NCI-H2029 (cell line): ENCODE measurements at regions not wholly inside any gene's neighbourhood (a gene's known extent, or its start where the extent isn't known, plus 50 kb on each side); places are given as distances from the start of the nearest gene placed in this dataset.
A peak's percentile ranks its signal among the peaks of the same experiment; 100 is the strongest.

Experiments
- DNase-seq: peaks from one replicate; lab custom pipeline; 2025; lab: John Stamatoyannopoulos, UW

GRCh38 chr1:234720709-234721441, 110.9 kb upstream of the IRF2BP2 start:
- DNase-seq = no peak

- no peak for DNase-seq
These were observed 109.7 kb upstream of the IRF2BP2 start for GRCh38 chr1:234719454-234720251.

GRCh38 chr1:234718496-234719453, 108.8 kb upstream of the IRF2BP2 start:
- DNase-seq = no peak

GRCh38 chr1:234716908-234717375, 107.0 kb upstream of the IRF2BP2 start:
- DNase-seq = peak; percentile 79

GRCh38 chr1:234715252-234716014, 105.5 kb upstream of the IRF2BP2 start:
- no peak for DNase-seq

GRCh38 chr1:234713859-234714258, 103.9 kb upstream of the IRF2BP2 start:
- no peak for DNase-seq

- DNase-seq = no peak
These were observed 103.5 kb upstream of the IRF2BP2 start for GRCh38 chr1:234713440-234713839.

GRCh38 chr1:234712891-234713305, 102.9 kb upstream of the IRF2BP2 start:
- no peak for DNase-seq

GRCh38 chr1:234710936-234711724, 101.2 kb upstream of the IRF2BP2 start:
- no peak for DNase-seq

- no peak for DNase-seq
These were observed 100.4 kb upstream of the IRF2BP2 start for GRCh38 chr1:234710381-234710780.

- peak; percentile 17 for DNase-seq
These were observed 99.7 kb upstream of the IRF2BP2 start for GRCh38 chr1:234709473-234710228.

GRCh38 chr1:234708700-234709395, 98.9 kb upstream of the IRF2BP2 start:
- no peak for DNase-seq

GRCh38 chr1:234707641-234708040, 97.7 kb upstream of the IRF2BP2 start:
- DNase-seq = no peak

GRCh38 chr1:234706931-234707330, 97.0 kb upstream of the IRF2BP2 start:
- no peak for DNase-seq

GRCh38 chr1:234706199-234706598, 96.2 kb upstream of the IRF2BP2 start:
- DNase-seq = no peak

GRCh38 chr1:234705615-234706014, 95.6 kb upstream of the IRF2BP2 start:
- DNase-seq = no peak

- DNase-seq = no peak
These were observed 94.3 kb upstream of the IRF2BP2 start for GRCh38 chr1:234704106-234704887.

- DNase-seq = no peak
These were observed 92.5 kb upstream of the IRF2BP2 start for GRCh38 chr1:234702342-234703000.
